ENCODE measurements at regions not wholly inside any gene's neighbourhood (a gene's known extent, or its start where the extent isn't known, plus 50 kb on each side); places are given as distances from the start of the nearest gene placed in this dataset.

DNA sequence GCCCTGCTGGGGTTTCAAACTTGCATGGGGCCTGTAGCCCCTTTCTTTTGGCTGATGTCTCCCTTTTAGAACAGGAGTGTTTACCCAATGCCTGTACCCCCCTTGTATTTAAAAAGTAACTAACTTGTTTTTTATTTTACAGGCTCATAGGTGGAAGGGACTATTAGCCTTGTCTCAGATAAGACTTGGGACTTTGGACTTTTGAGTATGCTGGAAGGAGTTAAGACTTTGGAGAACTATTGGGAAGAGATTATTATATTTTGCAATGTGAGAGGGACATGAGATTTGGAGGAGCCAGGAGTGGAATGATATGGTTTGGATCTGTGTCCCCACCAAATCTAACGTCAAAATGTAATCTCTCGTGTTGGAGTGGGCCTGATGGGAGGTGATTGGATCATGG is 314.9 kb upstream of the SP8 start:
- TF ChIP-seq ZNF274 (IDR thresholded peaks at IDR 0.05; ENCODE audit: low read depth, low read length) (no peak), YY1 (IDR thresholded peaks at IDR 0.05; ENCODE audit: insufficient read depth, insufficient read length) (no peak), SUZ12 (IDR thresholded peaks at IDR 0.05; ENCODE audit: extremely low read depth, insufficient read depth, insufficient read length) (no peak)
